ENCODE measurements at regions not wholly inside any gene's neighbourhood (a gene's known extent, or its start where the extent isn't known, plus 50 kb on each side); places are given as distances from the start of the nearest gene placed in this dataset.

DNA sequence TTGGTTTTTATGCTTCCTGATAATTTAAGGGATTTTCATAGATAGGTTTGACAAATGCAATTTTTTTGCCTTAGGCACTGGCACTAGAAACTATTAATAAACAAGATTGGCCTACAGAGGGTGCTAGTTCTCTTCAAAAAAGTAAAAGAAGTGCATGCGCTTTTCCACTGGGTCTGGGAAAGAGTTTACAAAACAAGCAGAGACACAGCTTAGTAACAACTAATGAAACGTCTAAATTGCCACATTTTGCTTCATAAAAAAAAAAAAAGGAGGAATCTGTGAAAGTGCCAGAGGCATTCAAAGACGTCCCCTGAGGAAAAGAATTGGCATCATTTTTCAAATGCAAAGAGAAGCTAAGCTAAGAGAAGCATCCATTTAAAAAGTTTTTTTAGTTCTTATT lies 58.3 kb upstream of the EEA1 start:
- Histone ChIP-seq H3K4me2 (ENCODE audit: low read depth, low read length, poor library complexity, severe bottlenecking) (peak overlapping the region; percentile 69), H4K20me1 (ENCODE audit: low read depth, low read length) (no peaks in the 10 kb centered on the region), H3F3A (ENCODE audit: insufficient read depth) (peaks cover 19% of the 10 kb centered on the region), H3K79me2 (ENCODE audit: insufficient read depth, low read length) (no peaks in the 10 kb centered on the region), H2AFZ (ENCODE audit: low read depth, low read length, severe bottlenecking) (peak overlapping the region; percentile 86), H3K27me3 (ENCODE audit: low read length) (no peaks in the 10 kb centered on the region), H3K36me3 (ENCODE audit: low read length) (no peaks in the 10 kb centered on the region), H3K27ac (ENCODE audit: low read depth, low read length) (peak overlapping the region; percentile 88), H3K9me2 (replicated peaks; ENCODE audit: insufficient read depth, low read length) (no peaks in the 10 kb centered on the region), H3K9ac (ENCODE audit: low read length) (peak overlapping the region; percentile 54), H3K4me3 (ENCODE audit: insufficient read depth, low read length, poor library complexity, severe bottlenecking) (peak overlapping the region; percentile 22), H3K9me3 (ENCODE audit: insufficient read depth, low read length) (no peaks in the 10 kb centered on the region)
- TF ChIP-seq, protein P1, sequence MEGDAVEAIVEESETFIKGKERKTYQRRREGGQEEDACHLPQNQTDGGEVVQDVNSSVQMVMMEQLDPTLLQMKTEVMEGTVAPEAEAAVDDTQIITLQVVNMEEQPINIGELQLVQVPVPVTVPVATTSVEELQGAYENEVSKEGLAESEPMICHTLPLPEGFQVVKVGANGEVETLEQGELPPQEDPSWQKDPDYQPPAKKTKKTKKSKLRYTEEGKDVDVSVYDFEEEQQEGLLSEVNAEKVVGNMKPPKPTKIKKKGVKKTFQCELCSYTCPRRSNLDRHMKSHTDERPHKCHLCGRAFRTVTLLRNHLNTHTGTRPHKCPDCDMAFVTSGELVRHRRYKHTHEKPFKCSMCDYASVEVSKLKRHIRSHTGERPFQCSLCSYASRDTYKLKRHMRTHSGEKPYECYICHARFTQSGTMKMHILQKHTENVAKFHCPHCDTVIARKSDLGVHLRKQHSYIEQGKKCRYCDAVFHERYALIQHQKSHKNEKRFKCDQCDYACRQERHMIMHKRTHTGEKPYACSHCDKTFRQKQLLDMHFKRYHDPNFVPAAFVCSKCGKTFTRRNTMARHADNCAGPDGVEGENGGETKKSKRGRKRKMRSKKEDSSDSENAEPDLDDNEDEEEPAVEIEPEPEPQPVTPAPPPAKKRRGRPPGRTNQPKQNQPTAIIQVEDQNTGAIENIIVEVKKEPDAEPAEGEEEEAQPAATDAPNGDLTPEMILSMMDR (IDR thresholded peaks at IDR 0.05; ENCODE audit: insufficient read depth, low read length, poor library complexity, severe bottlenecking), result peak; percentile 66
- TF ChIP-seq EZH2phosphoT487 (conservative IDR thresholded peaks at IDR 0.05; ENCODE audit: low read length), result no peak

DNA sequence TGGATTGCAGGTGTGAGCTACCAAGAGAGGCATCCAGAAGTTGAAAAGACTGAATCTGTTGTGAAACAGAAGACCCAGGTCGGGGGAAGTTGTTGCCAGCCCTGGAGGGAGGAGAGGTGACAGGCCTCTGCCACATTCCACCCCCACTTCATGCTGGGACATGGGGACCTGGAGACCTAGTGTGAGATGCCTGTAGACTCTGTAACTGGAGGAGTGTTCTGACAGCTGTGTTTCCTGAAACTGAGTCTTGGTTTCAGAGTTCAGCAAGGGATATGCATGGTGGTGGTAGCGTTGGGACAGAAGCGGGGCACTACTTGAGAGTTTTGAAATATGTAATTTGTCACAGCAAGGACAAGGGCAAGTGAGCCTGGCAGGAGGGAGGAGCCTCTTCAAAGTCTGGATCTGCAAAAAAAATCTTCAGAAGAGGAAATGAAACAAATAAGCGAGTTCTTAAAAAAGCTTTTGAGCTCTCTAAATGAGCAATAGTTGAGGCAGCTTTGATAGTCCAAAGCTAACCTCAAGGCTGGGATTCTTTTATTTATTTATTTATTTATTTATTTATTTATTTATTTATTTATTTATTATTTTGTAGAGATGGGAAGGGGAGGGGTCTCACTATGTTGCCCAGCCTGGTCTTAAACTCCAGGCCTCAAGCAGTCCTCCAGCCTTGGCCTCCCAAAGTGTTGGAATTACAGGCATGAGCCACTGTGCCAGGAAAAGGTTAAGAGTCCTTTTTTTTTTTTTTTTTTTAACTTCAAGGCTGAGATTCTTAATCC lies 58.9 kb upstream of the EEA1 start:
- Histone ChIP-seq H2AFZ (ENCODE audit: low read depth, low read length, severe bottlenecking) (peak overlapping the region; percentile 86), H4K20me1 (ENCODE audit: low read depth, low read length) (no peaks in the 10 kb centered on the region), H3K4me2 (ENCODE audit: low read depth, low read length, poor library complexity, severe bottlenecking) (peak overlapping the region; percentile 69), H3K9ac (ENCODE audit: low read length) (peak overlapping the region; percentile 54), H3K36me3 (ENCODE audit: low read length) (no peaks in the 10 kb centered on the region), H3K27ac (ENCODE audit: low read depth, low read length) (peak overlapping the region; percentile 88), H3K79me2 (ENCODE audit: insufficient read depth, low read length) (no peaks in the 10 kb centered on the region), H3K27me3 (ENCODE audit: low read length) (no peaks in the 10 kb centered on the region), H3K4me3 (ENCODE audit: insufficient read depth, low read length, poor library complexity, severe bottlenecking) (peak overlapping the region; percentile 22), H3F3A (ENCODE audit: insufficient read depth) (peaks cover 19% of the 10 kb centered on the region), H3K9me2 (replicated peaks; ENCODE audit: insufficient read depth, low read length) (no peaks in the 10 kb centered on the region), H3K9me3 (ENCODE audit: insufficient read depth, low read length) (no peaks in the 10 kb centered on the region)
- no peak for TF ChIP-seq EZH2phosphoT487 (conservative IDR thresholded peaks at IDR 0.05; ENCODE audit: low read length)

GRCh38 chr12:92988622-92989130 lies 59.6 kb upstream of the EEA1 start:
- no peak overlapping the region for H3K9ac ChIP-seq (ENCODE audit: low read length)
- H3K4me3 ChIP-seq (ENCODE audit: insufficient read depth, low read length, poor library complexity, severe bottlenecking), result peak overlapping the region; percentile 15
- H3K36me3 ChIP-seq (ENCODE audit: low read length), result no peaks in the 10 kb centered on the region
- H3K4me2 ChIP-seq (ENCODE audit: low read depth, low read length, poor library complexity, severe bottlenecking), result peak overlapping the region; percentile 69
- H4K20me1 ChIP-seq (ENCODE audit: low read depth, low read length), result no peaks in the 10 kb centered on the region
- TF ChIP-seq EZH2phosphoT487 (conservative IDR thresholded peaks at IDR 0.05; ENCODE audit: low read length), result no peak
- no peaks in the 10 kb centered on the region for H3K27me3 ChIP-seq (ENCODE audit: low read length)
- H3K27ac ChIP-seq (ENCODE audit: low read depth, low read length), result peak overlapping the region; percentile 88
- no peaks in the 10 kb centered on the region for H3K9me2 ChIP-seq (replicated peaks; ENCODE audit: insufficient read depth, low read length)
- peaks cover 19% of the 10 kb centered on the region for H3F3A ChIP-seq (ENCODE audit: insufficient read depth)
- H3K79me2 ChIP-seq (ENCODE audit: insufficient read depth, low read length), result no peaks in the 10 kb centered on the region
- H2AFZ ChIP-seq (ENCODE audit: low read depth, low read length, severe bottlenecking), result no peak overlapping the region
- H3K9me3 ChIP-seq (ENCODE audit: insufficient read depth, low read length), result no peaks in the 10 kb centered on the region

DNA sequence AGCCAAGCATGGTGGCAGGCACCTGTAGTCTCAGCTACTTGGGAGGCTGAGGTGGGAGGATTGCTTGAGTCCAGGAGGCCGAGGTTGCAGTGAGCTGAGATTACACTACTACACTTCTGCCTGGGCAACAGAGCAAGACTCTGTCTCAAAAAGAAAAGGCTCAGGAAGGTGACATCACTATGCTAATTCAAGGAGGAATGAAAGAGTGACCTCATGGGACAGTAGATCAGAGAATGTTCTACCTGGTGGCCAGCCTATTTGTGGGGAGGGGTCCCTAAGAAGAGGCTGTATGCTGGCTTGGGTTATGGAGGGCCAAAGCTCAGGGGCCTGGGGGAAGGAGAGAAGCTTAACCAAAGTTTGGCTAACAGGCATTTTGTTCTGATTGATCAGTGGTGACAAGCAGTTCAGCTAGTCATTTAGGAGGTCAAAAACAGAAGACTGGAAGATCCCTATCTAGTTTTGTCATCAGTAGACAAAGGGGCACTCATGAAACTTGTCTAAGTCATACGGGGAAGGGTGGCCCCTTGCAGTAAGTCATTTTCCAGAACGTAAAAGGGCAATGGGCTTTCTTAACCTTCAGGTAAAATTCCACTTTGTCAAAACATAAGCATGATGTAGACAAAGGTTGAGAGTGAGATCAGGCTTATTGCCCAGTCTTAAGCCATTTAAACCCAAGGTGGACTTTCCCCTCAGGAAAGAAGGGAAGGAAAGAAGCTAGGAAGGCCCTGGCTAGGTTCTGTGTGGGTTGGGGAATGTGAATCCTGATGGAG lies 60.8 kb upstream of the EEA1 start:
- H3K9me2 ChIP-seq (replicated peaks; ENCODE audit: insufficient read depth, low read length), result no peaks in the 10 kb centered on the region
- no peaks in the 10 kb centered on the region for H3K79me2 ChIP-seq (ENCODE audit: insufficient read depth, low read length)
- no peaks in the 10 kb centered on the region for H3K36me3 ChIP-seq (ENCODE audit: low read length)
- H3K9ac ChIP-seq (ENCODE audit: low read length), result no peak overlapping the region
- no peaks in the 10 kb centered on the region for H3K9me3 ChIP-seq (ENCODE audit: insufficient read depth, low read length)
- no peaks in the 10 kb centered on the region for H4K20me1 ChIP-seq (ENCODE audit: low read depth, low read length)
- H3K4me3 ChIP-seq (ENCODE audit: insufficient read depth, low read length, poor library complexity, severe bottlenecking), result no peak overlapping the region
- H3K27ac ChIP-seq (ENCODE audit: low read depth, low read length), result no peak overlapping the region
- TF ChIP-seq, protein P1 (IDR thresholded peaks at IDR 0.05; ENCODE audit: insufficient read depth, low read length, poor library complexity, severe bottlenecking), result no peak
- no peak for TF ChIP-seq EZH2phosphoT487 (conservative IDR thresholded peaks at IDR 0.05; ENCODE audit: low read length)
- H2AFZ ChIP-seq (ENCODE audit: low read depth, low read length, severe bottlenecking), result no peak overlapping the region
- H3K27me3 ChIP-seq (ENCODE audit: low read length), result no peaks in the 10 kb centered on the region
- H3K4me2 ChIP-seq (ENCODE audit: low read depth, low read length, poor library complexity, severe bottlenecking), result no peak overlapping the region
- H3F3A ChIP-seq (ENCODE audit: insufficient read depth), result peaks cover 19% of the 10 kb centered on the region

Data from SU-DHL-6 (cell line).